GM18517 (cell line): ENCODE measurements at regions not wholly inside any gene's neighbourhood (a gene's known extent, or its start where the extent isn't known, plus 50 kb on each side); places are given as distances from the start of the nearest gene placed in this dataset.
"Not testable (repeated sequence)": the region's sequence is repeated elsewhere in the genome, so short reads cannot be mapped to it uniquely, and the experiment has no call there.

Experiments used
- ATAC-seq: cut with Tn5 transposase; IDR thresholded peaks from one replicate; pipeline ENCODE4 v1.9.1; 2021; ENCODE audit warnings: mild to moderate bottlenecking, moderate library complexity; ENCODE audit not compliant: unreplicated experiment

GRCh38 chr11:33475993-33476392 is 218.8 kb downstream of the HIPK3 start:
- ATAC-seq: no peak

- ATAC-seq: no peak
These were observed 217.7 kb downstream of the HIPK3 start for GRCh38 chr11:33474866-33475265.

DNA sequence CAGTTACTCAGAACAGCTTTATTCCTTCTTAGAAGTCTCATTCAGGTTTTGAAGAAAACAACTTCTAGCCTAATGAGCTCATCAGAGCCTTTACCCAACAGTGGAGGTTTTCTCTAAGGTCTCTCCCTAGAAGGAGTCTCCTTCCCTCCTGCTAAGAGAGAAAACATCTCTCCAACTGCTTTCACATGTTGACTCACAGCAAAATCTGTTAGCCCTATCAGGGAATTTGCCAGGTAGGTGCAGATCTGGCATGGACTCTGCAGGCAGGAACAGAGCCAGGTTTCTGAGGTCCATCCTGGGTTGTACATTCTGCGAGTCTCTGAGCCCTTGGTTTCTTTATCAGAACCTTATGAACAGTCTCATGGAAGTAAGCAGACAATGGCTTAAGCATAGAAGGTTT is 214.4 kb downstream of the HIPK3 start:
- ATAC-seq: no peak

- no peak for ATAC-seq
These were observed 210.8 kb downstream of the HIPK3 start for GRCh38 chr11:33467966-33468365.

GRCh38 chr11:33463059-33463458 is 205.9 kb downstream of the HIPK3 start:
- ATAC-seq: no peak

GRCh38 chr11:33461369-33462125 is 204.4 kb downstream of the HIPK3 start:
- no peak for ATAC-seq

GRCh38 chr11:33457948-33458347 is 200.8 kb downstream of the HIPK3 start:
- no peak for ATAC-seq

GRCh38 chr11:33455867-33456463 is 198.8 kb downstream of the HIPK3 start:
- ATAC-seq: no peak

DNA sequence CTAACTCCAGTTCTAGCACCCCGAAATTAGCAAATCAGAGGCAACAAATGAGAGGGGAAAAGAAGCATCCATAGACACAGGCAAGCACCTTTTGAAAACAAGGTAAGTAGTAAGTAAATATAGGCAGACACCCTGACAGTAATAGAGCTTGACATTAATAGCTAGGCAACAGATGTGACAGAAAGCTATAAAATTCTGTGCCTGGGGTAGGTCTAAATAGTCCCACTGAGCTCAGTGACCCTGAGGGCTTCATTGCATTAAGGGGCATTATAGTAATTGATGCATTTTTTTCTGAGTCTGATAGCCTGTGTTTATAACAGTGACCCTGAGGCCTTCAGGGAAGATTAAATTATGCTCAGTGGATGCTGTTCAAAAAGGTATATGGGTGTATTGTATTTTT is 197.1 kb downstream of the HIPK3 start:
- no peak for ATAC-seq

DNA sequence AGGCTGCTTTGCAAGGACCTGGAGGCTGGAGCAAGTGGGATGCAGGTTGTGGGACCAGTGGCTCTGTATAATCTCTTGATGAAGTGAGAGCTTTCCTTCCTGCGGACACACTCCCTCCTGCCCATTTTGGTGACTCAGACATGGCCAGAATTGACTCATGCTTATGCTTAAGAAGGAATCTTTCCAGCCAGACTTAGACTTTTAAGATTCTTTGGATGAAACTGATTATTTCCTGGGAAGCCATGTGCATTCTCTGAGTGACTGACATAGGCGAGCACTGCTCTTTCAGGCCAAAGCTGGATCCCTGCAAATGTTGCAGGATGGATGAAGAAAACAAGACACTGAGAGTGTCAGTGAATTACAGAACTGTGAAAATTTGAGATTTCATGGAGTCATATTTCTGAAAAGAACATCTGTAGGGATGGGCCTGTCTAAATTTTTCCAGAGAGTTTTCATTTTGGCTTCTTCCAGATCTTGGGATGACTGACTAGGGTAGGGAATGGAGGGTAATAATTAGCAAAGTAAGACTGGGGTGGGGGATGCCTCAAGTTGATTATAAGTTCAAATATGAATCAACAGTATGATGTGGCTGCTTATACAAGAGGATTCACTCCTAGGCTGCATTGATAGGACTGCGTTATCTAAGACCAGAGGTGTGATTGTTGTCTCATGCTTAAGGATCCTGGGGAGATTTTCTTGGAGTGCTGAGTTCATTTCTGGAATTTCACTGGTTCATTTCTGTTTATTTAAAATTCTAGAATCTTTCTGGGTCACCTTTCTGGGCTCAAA is 195.8 kb downstream of the HIPK3 start:
- no peak for ATAC-seq

- ATAC-seq: no peak
These were observed 194.2 kb downstream of the HIPK3 start for GRCh38 chr11:33451364-33451763.

GRCh38 chr11:33449798-33450197 is 192.6 kb downstream of the HIPK3 start:
- ATAC-seq: no peak

- ATAC-seq: no peak
These were observed 191.4 kb downstream of the HIPK3 start for GRCh38 chr11:33448461-33449130.

- no peak for ATAC-seq
These were observed 188.6 kb downstream of the HIPK3 start for GRCh38 chr11:33445761-33446161.

- no peak for ATAC-seq
These were observed 187.8 kb downstream of the HIPK3 start for GRCh38 chr11:33444835-33445594.

GRCh38 chr11:33443684-33444083 is 186.5 kb downstream of the HIPK3 start:
- no peak for ATAC-seq

DNA sequence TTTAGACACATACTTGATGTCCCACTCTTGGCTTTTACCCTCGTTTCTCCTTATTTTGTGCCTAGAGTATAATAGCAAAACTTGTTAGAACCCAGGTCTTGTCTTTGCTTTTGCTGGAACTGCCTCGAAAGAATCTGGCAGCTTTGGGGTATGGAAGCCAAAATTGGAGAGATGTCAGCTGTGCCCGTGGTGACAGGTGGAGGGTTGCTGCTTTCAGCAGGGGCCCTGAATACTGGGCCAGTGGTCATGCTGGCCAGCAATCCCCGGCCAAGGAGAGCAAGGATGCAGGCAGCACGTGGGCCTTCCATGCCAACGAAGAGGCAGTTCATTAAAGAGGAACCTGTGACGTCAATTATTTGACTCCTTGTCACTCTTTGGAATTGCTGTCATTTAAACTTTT is 181.1 kb downstream of the HIPK3 start:
- no peak for ATAC-seq

DNA sequence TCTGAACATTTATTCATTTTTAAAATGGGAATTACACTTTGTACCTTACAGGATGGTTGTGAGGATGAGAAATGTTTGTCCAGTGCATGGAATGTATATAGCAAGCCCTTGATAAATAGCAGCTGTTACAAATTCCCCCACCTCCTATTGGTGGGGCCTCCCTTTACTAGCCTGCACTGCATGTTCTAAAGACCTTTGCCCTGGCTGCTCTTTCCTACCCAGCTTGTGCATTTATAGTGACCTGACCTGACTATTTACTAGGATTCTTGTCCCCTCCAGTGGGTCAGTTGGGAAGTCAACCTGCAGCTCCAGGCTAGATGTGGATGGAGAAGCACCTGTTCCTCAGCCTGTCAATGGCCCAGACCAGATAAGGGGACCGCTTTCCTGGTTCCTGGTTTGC is 180.3 kb downstream of the HIPK3 start:
- no peak for ATAC-seq

GRCh38 chr11:33435216-33435615 is 178.0 kb downstream of the HIPK3 start:
- ATAC-seq: no peak

GRCh38 chr11:33434294-33434693 is 177.1 kb downstream of the HIPK3 start:
- ATAC-seq: no peak

DNA sequence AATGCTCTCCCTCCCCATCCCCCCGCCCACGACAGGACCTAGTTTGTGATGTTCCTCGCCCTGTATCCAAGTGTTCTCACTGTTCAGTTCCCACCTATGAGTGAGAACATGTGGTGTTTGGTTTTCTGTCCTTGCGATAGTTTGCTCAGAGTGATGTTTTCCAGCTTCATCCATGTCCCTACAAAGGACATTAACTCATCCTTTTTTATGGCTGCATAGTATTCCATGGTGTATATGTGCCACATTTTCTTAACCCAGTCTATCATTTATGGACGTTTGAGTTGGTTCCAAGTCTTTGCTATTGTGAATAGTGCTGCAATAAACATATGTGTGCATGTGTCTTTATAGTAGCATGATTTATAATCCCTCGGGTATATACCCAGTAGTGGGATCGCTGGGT is 171.3 kb downstream of the HIPK3 start:
- not testable (repeated sequence) for ATAC-seq
